Lower leg skin (tissue), 4 donors: ENCODE measurements at regions not wholly inside any gene's neighbourhood (a gene's known extent, or its start where the extent isn't known, plus 50 kb on each side); places are given as distances from the start of the nearest gene placed in this dataset.
A peak's percentile ranks its signal among the peaks of the same experiment; 100 is the strongest.
"Not testable (repeated sequence)": the region's sequence is repeated elsewhere in the genome, so short reads cannot be mapped to it uniquely, and the experiment has no call there.

ENCODE experiments used
- DNase-seq, 2 donors: peaks; one replicate each; pipeline ENCODE4 v3.0.0-alpha.2; 2019; ENCODE audit warnings: low spot score in 2 of 2
- H3K4me3 ChIP-seq: fragments of 200-600 bp; sonication (generic); 2 replicates; pipeline ENCODE4 v1.5.1; 2017; ENCODE audit warnings: mild to moderate bottlenecking, low read depth; ENCODE audit not compliant: poor library complexity, severe bottlenecking
- CTCF ChIP-seq, 3 donors: fragments of 450-650 bp; IDR thresholded peaks; one replicate each; pipeline ENCODE4 v1.5.1; 2016; ENCODE audit warnings: antibody characterized with exemption in 3 of 3, mild to moderate bottlenecking in 3 of 3, moderate library complexity in 2 of 3
- POLR2A ChIP-seq, 2 donors: fragments of 450-650 bp; IDR thresholded peaks; one replicate each; pipeline ENCODE4 v1.6.1; 2016 to 2017; ENCODE audit warnings: antibody characterized with exemption in 2 of 2, mild to moderate bottlenecking in 1 of 2, moderate library complexity in 1 of 2
- WGBS, 2 donors: methylation state at CpG; one replicate each; pipeline ENCODE4 v1.1.5; 2018; 5-methylcytosine and 5-hydroxymethylcytosine counted together
- intact Hi-C: fragments of 100-400 bp; cut with DNase I; formaldehyde crosslinking; loops from one replicate; pipeline ENCODE4 v1.15.0; 2023; ENCODE audit warnings: low total_unique reads

- peak in 1 of 2 donors; percentile 42 for DNase-seq
- no peak overlapping the region for H3K4me3 ChIP-seq
- WGBS, 2 donors: 87 to 92% methylated on average over 10 to 11 of the region's 11 CpGs
- no peak for TF ChIP-seq CTCF (IDR thresholded peaks at IDR 0.05)
- no peak for TF ChIP-seq POLR2A (IDR thresholded peaks at IDR 0.05)
- intact Hi-C loops: no loop called here
Measured at GRCh38 chr15:99493461-99493860, 72.3 kb upstream of the MEF2A start.

- DNase-seq, intact Hi-C loops, H3K4me3 ChIP-seq: not testable (repeated sequence)
- 92 to 95% methylated on average over 24 to 33 of the region's 40 CpGs for WGBS, 2 donors
Measured at GRCh38 chr15:99494536-99495233, 71.1 kb upstream of the MEF2A start.

- TF ChIP-seq POLR2A (IDR thresholded peaks at IDR 0.05): no peak
- no peak for TF ChIP-seq CTCF (IDR thresholded peaks at IDR 0.05)
- intact Hi-C loops: no loop called here
- WGBS, 2 donors: 69 to 82% methylated on average over 13 of the region's 13 CpGs
- H3K4me3 ChIP-seq: no peak overlapping the region
- DNase-seq: no peak
Measured at GRCh38 chr15:99495430-99496301, 70.1 kb upstream of the MEF2A start.

GRCh38 chr15:99496302-99496629 lies 69.5 kb upstream of the MEF2A start:
- no peak for DNase-seq
- intact Hi-C loops: no loop called here
- TF ChIP-seq CTCF (IDR thresholded peaks at IDR 0.05): no peak
- no peak for TF ChIP-seq POLR2A (IDR thresholded peaks at IDR 0.05)
- H3K4me3 ChIP-seq: no peak overlapping the region
- 65 to 74% methylated on average over 9 of the region's 9 CpGs for WGBS, 2 donors

DNA sequence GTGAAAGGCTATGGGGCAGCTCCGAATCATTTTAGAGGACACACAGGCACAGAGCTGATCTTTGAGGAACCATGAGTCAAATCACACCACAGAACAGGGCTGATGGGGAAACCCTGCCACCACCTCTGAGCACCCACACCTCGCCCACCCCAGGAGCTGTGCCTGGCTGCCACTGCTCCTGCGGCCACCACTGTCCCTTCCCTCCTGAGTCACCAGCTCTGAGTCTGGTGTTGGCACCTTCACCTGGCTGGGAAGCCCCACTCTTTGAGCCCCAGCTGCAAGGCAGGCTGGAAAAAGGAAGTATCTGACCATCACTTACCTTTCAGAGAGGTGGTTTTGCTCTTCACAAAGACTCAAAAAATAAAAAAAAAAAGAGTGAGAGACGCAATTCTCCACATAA lies 63.6 kb upstream of the MEF2A start:
- 82 to 93% methylated on average over 4 of the region's 4 CpGs for WGBS, 2 donors

More for the DNA sequence above, 63.6 kb upstream of the MEF2A start:
- TF ChIP-seq POLR2A (IDR thresholded peaks at IDR 0.05) (no peak), CTCF (IDR thresholded peaks at IDR 0.05) (no peak)
- H3K4me3 ChIP-seq: no peak overlapping the region
- intact Hi-C loops: loop anchor here (2.0 kb wide), 1 partner anchor 35 kb away; no protein-coding TSS in a partner anchor
- DNase-seq: peak in 1 of 2 donors; percentile 8
